Activated CD4-positive, alpha-beta T cell treated with anti-CD3 and anti-CD28 coated beads for 24 hours (primary cell): ENCODE measurements at regions not wholly inside any gene's neighbourhood (a gene's known extent, or its start where the extent isn't known, plus 50 kb on each side); places are given as distances from the start of the nearest gene placed in this dataset.

Source experiments
- DNase-seq, 2 donors: peaks; one replicate each; pipeline ENCODE4 v3.0.0-alpha.2; 2020; ENCODE audit warnings: low read depth in 2 of 2

DNA sequence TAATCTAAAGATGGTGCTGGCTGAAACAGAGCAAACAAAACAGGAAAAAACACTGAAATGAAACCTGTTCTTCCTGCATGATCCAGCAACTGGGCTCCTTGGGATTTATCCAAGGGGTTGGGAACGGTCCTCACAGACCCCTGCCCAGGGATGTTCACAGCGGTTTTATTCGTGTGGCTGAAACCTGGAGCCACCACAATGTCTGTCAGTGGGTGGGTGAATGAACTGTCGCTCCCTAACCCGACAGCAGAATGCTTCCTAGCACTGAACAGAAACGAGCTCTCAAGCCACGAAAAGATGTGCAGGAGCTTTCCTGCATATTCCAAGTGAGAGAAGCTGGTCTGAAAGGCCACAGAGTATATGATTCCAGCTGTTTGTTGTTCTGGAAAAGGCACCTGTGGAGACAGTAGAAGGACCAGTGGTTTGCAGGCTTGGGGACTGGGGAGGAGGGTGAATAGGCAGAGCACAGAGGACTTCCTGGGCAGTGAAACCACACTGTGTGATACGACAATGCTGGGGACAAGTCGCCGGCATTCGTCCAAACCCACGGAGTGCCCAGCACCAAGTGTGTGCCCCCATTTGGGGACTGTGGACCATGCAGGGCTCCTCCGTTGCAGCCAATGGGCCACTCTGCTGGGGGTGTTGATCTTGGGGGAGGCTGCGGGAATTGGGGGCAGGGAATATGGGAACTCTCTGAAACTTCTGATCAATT, 73.9 kb downstream of the TEX29 start:
- no peak for DNase-seq

DNA sequence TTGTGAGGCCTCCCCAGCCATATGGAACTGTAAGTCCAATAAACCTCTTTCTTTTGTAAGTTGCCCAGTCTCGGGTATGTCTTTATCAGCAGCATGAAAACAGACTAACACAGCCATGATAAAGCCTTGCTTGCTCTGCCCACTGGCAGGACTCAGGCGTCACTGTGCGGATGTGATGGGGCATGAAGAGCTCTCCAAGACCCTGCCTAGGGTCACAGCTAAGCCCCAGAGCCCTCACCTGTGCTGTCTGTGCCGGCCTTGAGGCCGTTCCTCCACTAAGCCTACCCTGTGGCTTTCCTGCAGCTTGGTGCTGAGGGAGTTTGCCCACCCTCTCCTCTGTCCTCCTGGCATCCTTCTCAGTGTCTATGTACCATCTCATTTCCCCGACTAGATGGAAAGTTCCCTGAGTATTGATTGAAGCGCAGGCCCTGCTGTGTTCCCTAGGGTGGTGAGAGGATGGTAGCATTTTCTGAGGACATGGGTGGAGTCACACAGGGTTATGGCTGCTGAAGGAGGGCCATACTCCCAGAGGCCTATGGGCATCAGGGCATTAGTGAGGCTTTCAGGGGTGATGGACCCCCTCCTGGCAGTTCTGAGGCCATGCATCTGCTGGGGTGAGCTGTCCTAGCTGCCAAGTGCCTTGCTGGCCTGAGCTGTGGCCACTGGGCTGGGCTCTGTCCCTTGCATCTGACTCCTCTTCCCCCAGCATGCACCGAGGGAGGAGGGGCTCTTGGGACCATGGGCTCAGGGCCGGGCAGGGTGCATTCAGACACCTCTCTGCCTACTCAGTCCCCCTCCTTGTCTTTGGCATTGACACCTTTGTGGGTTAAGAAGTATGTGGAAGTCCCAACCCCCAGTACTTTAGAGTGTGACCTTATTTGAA, 75.3 kb downstream of the TEX29 start:
- DNase-seq, result no peak

DNA sequence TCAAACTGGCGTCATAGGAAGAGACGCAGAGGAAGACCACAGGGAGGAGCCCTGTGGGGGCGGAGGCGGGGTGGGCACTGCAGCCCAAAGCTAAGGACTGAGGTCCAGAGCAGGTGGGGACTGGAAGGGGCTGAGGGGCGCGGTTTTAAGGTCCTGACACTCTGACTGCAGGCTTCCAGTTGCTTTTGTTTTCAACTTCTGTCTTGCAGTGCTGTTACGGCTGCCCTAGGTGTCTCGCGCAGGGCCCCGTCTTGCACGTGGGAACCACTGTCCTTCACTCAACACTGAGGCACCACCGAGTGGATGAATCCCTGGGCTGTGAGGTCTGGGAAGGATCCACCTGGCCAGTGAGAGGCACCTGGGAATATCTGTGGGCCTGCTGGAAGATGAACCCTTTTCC, 76.0 kb downstream of the TEX29 start:
- DNase-seq, result no peak

DNA sequence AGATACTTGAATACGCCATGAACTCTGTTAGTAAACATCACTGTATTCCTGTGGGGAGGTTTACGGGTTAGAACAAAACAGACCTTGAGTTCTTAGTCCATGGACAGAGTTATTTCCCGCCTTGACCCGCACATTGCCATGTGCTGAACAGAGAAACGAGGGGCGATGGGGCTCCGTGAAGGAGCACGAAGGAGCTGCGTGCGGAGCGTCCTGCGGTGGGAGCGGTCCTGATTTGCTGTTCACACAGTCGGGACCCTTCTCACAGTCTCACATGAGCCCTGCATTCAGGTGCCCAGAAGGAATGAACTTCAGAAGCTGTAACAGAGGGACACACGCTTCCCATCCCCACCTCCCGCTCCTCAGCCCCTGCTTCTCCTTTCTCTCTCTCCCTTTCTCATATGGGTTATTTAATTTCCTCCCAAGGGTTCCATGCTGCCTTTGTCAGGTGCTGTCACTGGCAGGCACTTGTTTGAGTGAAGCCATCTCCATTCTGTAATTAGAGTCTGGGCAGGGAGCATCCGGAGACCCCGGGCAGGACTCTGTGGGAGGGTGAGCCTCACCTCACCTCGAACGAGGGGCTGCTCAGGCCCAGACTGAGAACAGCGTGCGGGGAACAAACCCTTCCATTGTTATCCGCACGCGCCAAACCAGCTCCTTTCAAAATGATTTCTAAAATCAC, 76.9 kb downstream of the TEX29 start:
- DNase-seq, result no peak

DNA sequence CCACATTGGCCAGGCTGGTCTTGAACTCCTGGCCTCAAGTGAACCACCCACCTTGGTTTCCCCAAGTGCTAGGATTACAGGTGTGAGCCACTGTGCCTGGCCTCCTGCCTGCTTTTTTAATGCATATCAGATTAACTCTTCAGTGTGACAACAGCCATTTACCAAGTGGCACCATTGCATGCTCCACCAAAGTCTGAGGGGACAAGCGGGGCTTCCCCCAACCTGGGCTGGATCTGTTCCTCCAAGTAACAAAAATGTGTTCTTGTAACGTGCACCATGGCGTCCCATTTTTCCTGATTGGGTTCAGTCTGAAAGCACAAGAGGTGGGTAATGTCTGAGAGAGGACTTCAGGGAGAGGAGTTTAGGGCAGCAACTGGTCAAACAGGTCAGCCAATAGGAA, 77.8 kb downstream of the TEX29 start:
- DNase-seq, result no peak

DNA sequence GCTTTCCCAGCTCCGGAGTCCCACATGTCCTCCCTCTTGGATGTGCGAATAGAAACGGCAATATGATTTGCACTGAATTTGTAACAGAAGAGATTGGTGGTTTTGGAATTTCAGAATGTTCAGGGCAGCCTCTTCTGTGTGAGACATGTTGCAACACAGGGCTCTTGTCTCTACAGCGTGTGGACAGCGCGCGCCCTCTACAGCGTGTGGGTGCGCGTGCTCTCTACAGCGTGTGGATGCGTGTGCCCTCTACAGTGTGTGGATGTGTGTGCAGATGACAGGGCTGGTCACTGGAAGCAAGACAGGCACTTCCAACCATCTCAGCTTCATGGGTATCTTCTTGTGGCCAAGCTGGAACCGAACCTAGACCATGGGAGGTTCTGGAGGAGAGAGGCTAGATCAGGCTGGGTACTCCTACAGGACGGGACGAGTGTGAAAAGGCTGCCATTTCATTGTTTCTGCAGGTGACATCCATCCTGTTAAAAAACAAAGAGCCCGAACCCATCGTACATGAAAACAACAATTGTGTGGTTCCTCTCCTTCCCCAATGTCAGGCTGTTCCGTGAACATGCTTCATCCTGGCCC, 78.4 kb downstream of the TEX29 start:
- no peak for DNase-seq

DNA sequence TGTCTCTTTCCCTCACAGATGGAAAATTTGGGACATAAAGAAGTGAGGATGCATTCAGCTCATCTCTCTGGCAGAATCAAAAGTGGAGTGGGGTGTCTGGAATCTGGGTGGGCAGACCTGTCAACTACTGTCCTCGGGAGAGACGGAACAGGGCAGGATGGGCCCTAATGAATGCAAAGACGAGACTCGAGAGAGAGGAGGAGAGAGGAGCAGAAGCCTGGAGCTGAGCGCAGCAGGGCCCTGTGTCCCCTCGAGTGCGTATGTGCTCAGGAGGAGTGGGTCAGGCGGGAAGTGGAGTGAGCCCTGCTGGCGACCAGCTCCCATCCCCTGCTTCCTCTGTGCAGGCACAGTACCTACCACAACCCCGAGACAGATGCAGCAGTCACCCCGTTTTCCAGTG, 78.9 kb downstream of the TEX29 start:
- no peak for DNase-seq

DNA sequence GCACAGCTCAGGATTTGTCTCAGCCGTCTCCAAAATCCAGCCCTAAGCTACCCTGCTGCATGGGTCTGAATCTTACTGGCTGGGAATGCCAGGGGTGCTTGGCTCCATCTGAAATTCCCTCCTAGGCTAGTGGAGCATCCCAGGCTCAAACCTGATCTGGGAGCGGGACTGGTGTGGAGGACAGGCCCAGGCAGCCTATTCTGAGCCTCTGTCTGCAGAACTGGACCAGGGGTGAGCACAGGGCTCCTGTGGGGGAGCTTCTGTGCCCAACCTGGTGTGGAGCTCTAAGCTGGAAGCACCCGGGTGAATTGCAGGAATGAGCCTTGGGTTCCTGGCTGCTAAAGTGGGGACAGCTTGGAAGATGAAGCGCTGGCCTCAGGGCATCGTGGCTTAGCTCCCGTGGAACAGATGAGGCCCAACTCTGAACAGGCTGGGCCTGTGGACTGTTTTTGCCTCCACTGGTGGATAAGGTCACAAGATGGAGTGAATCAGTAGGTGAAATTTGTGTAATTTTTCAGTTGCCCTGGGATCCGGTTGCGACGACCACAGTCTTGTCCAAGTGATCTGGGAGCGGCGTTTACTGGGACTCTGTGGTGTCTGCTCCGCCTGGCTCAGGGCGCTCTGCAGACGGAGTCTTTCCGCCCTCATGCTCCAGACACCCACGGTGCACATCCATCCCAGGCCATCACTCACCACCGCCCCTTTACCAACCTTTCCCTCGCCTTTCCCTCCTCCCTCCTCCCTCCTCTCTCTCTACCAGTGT, 79.5 kb downstream of the TEX29 start:
- DNase-seq, result no peak

DNA sequence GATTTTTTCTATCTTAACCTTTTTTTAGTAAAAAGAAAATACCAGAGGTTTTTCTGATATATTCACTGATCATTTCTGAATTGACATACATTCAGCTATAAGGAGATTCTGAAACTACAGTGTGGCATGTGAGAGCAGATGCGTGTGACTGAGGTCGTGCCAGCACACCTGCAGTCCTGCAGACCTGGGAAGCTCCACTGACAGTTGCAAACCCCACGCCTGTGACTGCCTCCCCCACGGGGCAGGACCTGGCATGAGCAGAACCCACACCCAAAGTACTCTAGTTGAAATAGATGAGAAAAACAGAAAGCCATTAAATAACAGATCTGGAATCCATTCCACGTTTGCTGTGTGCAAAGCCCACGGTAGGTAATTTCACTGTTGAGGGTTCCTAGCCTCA, 80.7 kb downstream of the TEX29 start:
- DNase-seq, result no peak

DNA sequence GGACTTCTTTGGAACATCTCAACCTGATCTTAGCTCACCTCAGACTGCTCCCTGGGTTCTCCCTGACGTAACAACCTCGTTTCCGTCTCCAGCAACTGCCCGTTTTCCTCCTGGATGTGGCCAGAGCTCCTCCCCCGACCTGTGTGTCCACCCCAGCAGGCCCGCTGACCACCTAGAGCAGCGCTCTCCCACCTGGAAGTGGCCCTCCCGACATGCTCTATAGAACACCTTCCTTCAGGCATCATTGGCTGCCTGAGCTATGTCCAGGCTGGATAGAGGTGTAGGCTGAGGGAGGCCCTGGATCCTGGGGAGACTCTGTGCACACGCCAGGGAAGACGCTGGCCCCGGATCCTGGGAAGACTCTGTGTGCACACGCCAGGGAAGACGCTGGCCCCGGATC, 81.3 kb downstream of the TEX29 start:
- no peak for DNase-seq

DNA sequence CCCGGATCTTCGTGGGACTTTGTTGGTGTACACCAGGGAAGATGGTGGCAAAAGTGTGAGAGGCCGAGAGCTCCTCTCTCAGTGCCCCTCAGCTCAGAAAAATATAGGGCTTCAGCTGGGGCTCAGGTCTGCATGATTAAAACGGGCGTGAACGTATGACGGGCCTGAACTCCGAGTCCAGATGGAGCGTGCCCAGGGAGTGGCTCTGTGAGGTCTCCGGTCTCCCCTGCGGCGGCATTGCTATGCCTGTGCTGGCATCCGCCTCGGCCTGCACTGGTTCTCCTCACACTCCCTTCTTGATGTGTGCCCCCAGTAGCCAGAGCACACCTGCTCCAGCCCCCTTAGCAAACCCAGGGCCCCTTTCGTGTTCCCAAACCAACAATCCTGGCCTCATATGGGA, 82.0 kb downstream of the TEX29 start:
- DNase-seq, result no peak

DNA sequence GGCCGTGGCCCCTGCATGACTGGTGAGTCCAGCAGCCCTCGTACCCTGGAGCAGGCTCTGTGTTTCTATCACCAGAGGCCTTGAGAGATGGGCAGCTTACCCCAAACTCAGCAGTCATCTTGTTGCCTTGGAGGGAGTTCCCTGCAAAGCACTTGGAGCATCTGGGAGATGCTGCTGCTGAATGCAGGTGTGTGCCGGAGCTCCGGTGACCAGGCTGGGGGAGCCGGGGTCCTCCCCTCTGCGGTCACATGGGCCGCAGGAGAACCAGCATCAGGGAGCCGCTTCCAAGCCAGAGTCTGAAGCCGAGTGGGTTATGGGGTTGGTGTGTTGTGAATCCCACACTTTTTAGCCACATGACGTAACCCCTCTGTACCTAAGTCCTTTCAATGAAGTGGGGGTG, 82.8 kb downstream of the TEX29 start:
- no peak for DNase-seq

DNA sequence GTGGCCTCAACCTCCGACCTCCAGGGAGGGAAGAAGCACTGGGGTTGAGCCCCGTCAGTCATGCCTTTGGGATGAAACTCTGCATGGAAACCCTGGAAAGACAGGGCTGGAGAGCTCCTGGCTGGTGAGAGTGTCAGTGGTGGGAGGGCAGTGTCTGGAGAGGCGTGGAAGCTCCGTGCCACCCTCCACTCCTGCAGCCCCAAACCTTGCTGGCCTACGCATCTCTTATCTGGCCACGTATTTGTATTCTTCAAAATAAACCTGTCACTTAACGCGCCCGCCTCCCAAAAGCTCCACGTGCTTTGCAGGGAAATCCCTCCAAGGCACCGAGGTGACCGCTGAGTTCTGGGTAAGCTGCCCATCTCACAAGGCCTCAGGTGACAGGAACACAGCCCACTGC, 84.3 kb downstream of the TEX29 start:
- DNase-seq, result no peak

DNA sequence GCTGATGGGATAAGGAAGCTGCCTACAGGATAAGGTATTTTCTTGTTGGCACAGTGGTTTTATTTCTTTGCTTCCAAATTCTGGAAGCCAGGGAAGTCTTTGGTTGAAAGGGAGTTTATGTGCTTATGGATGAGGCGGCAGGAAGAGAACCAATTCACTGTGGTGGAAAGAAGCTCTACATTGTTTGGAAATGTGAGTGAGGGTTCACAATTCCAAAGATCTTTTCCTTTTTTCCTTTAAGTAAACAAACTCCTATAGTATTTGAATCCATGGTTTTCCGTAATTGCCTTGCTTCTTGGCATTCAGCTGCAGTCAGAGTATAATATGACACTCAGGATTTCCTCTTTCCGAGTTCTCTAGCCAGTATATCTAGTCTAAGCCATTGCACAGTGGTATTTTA, 86.2 kb downstream of the TEX29 start:
- no peak for DNase-seq

DNA sequence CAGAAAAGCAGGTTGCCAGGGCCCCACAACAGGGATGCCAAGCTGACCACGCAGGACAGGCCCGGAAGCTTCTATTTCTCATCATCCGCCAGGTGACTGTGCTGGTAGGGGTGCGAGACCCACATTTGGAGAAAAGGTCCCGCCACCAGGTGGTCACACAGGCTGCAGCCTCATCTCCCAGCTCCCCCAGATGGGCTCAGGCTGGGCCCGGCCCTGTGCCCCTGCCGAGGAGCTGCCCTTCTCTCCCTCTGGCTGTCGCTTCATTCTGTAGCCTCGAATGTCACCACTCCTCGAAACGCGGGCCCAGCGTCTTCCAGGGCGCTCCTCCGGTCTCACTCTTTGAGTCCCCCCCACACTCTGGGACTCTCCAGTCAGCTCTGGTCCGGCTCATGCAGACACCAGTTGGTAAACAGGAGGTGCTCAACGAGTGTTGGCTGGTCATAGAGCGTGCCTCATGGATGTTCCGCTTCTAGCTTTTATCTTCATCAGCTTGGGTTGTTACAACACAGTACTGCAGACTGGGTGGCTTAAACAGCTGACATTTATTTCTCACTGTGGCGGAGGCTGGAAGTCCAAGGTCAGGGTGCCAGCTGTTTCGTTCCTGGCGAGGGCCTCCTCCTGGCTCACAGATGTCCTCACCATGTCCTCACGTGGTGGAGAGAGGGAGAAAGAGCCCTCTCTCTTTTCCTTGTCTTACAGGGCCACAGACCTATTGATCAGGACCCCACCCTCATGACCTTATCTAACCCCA, 87.1 kb downstream of the TEX29 start:
- DNase-seq, result no peak

DNA sequence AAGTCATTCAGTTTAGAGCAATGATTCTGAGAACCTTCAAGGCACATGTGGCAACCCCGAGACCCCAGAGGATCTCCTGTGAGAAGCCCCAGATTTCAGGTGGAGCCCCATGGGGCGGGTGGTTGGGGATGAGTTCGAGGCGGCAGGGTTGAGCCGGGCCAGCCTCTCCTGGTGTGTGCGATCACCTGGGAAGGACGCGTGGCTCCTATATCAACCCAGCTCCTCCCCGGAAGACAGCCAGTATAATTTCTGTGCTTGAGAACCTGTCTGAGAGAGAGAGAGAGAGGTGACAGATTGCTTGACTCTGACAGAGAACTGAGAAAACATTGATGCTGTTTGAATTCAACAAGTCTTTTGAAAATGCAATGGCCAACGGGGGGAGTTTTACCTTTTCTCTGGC, 89.0 kb downstream of the TEX29 start:
- no peak for DNase-seq

DNA sequence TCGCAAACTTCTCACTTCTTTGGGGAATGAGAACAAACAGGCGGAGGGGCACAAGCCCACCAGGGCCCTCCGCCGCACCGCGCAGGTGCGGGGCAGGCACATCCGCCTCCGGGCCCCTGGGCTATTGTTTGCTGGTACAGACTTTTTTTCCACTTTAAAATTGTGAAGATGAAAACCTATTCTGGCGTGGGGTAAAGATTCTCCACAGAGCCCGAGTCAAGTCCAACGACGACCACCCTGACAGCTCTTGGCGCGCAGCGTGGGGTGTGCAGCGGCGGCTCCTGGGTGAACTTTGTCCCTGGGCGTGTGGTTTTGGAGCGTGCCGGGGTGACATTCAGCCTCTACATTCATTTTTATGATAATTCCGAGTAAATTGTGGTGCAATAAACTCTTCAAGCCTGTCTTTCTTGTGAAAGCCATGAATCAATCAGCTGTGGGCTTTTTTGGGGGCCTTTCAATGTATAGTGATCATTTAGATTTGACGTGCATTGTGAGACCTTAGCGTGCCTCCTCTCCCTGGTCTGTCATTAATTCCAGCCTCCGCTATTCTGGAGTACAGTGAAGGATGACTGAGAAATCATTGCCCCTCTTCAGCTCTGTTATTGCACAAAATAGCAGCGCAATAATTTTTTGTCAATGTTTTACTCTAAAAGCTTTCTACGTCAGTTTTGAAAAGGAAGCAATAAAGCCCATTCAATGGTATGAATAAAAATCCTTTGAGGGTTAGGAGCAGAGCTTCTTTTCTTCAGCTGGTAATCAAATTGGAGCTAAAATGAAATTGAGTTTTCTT, 90.0 kb downstream of the TEX29 start:
- DNase-seq, result no peak

DNA sequence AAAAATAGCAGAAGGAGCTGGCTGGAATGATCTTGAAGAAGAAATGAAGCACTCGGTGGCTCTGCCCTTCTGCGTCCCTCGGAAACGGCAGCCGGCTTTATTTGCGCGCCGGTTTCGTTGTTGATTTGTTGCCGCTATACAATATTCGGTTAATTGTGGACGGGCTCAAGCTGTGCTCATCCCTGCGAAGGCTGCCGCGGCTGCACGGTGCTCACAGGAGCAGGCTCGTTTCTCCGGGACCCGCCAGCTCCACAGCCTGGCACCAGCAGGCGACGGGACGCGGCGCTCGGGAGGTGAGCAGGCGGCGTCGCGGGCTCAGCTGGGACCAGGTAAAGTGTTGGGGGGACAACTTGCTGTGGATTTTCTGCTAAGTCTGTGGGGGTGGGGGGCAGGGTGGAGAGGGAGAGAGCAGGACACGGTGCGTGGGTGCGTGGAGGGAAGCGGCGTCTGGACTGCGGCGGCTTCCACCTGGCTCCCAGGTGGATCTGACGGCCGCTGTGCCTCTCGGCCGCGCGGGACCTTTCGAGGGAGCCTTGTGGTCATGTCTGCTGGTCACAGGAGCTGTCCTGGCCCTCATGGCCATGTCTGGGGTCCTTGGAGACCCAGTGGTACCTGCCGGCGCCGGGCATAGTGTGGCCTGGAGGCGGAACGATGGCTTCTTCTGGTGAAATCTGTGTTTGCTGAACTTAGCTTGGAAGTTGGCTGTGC, 90.9 kb downstream of the TEX29 start:
- no peak for DNase-seq

DNA sequence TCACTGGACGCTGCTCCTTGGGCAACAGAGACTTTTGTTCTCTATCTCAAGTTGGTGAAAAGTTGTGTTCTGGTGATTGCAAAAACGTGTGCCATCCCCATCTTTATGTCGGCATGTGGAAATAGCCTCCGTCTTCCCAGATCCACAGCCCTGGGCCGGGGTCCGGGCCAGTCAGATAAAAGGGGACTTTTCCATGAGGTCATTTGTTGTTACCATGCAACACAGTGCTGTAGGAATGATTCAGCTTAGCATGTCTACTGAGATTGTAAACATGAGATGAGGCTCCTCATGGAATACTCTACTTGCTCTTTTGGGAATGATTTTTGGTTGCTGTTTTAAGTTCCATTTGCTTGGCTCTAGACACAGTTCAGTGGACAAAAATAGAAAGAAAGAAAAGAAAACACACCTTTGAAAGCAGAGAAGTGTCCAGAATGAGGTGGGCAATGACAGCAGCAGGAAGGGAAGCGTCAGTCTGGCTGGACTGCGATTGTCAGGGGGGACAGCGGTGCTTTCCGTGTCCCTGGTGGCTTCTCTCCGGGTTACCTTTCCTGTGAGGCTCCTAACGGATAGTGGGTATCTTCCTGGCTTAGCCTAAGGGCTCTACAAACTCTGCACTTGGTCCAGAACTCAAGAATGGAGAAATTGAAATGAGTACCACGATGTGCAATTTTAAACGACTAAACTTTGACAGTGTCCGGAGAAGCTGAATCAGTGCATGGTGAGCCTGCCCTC, 91.6 kb downstream of the TEX29 start:
- no peak for DNase-seq
